H1 (cell line): ENCODE measurements at regions not wholly inside any gene's neighbourhood (a gene's known extent, or its start where the extent isn't known, plus 50 kb on each side); places are given as distances from the start of the nearest gene placed in this dataset.

ENCODE experiments used
- RFX5 ChIP-seq: IDR thresholded peaks from 2 replicates; pipeline ENCODE4 v1.6.1; 2011; ENCODE audit warnings: low read depth, low read length, improper control_type of control experiment, borderline replicate concordance
- RXRA ChIP-seq: IDR thresholded peaks from 2 replicates; pipeline ENCODE4 v1.6.1; 2011; ENCODE audit warnings: low read depth, mild to moderate bottlenecking, low read length, moderate library complexity; ENCODE audit not compliant: insufficient read depth

DNA sequence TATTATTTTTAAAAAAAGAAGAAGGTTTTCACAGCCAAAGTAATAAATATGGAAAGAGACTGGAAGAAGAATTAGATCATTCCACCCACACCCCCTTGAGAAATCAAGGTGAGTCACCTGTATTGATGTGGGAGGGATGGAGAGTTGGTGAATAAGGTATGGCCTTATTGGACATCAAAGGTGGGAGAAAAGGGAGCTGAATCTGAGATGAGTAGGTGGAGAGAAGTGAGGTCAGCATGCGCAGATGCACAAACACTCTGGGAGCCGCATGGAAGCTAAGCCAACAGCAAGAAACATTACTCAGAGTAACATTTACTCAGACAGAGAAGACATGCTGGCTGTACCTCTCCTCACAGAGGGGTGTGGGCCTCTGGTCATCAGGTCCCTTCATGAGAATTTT lies 113.1 kb upstream of the FOXG1 start (continued):
- no peak for TF ChIP-seq RXRA
- no peak for TF ChIP-seq RFX5
